H9 (cell line): ENCODE measurements at regions not wholly inside any gene's neighbourhood (a gene's known extent, or its start where the extent isn't known, plus 50 kb on each side); places are given as distances from the start of the nearest gene placed in this dataset.
A peak's percentile ranks its signal among the peaks of the same experiment; 100 is the strongest.

Experiments
- DNase-seq: peaks from one replicate; pipeline ENCODE4 v3.0.0-alpha.2; 2017
- H2AFZ ChIP-seq: one replicate; pipeline ENCODE4 v1.6.1; 2013; ENCODE audit warnings: mild to moderate bottlenecking, low read length, control low read depth, moderate library complexity
- H2AK5ac ChIP-seq: 2 replicates; pipeline ENCODE4 v1.6.1; 2013; ENCODE audit warnings: low read length, control low read depth, mixed read lengths; ENCODE audit not compliant: insufficient read length
- H2BK120ac ChIP-seq: one replicate; pipeline ENCODE4 v1.6.1; 2013; ENCODE audit warnings: low read depth, mild to moderate bottlenecking, low read length, control low read depth, inconsistent platforms; ENCODE audit not compliant: poor library complexity, severe bottlenecking
- H2BK12ac ChIP-seq: 2 replicates; pipeline ENCODE4 v1.6.1; 2013; ENCODE audit warnings: low read length, control low read depth, mixed read lengths, low read depth; ENCODE audit not compliant: insufficient read length
- H2BK15ac ChIP-seq: 2 replicates; pipeline ENCODE4 v1.6.1; 2013; ENCODE audit warnings: low read depth, low read length, control low read depth
- H2BK20ac ChIP-seq: one replicate; pipeline ENCODE4 v1.6.1; 2013; ENCODE audit warnings: low read depth, mild to moderate bottlenecking, low read length, control low read depth, inconsistent platforms; ENCODE audit not compliant: poor library complexity, severe bottlenecking
- H2BK5ac ChIP-seq: 2 replicates; pipeline ENCODE4 v1.6.1; 2013; ENCODE audit warnings: low read length, control low read depth, mixed read lengths; ENCODE audit not compliant: insufficient read length
- H3K14ac ChIP-seq: 2 replicates; pipeline ENCODE4 v1.6.1; 2013; ENCODE audit warnings: low read length, control low read depth; ENCODE audit not compliant: insufficient read depth
- H3K18ac ChIP-seq: 2 replicates; pipeline ENCODE4 v1.6.1; 2013; ENCODE audit warnings: low read depth, mild to moderate bottlenecking, mixed read lengths, low read length, control low read depth; ENCODE audit not compliant: insufficient read length
- H3K23ac ChIP-seq: 2 replicates; pipeline ENCODE4 v1.6.1; 2013; ENCODE audit warnings: low read length, control low read depth, mixed read lengths, low read depth; ENCODE audit not compliant: insufficient read length
- H3K23me2 ChIP-seq: 2 replicates; pipeline ENCODE4 v1.6.1; 2013; ENCODE audit warnings: low read depth, mild to moderate bottlenecking, mixed read lengths, low read length, control low read depth; ENCODE audit not compliant: insufficient read length, poor library complexity, severe bottlenecking
- H3K27ac ChIP-seq: 2 replicates; pipeline ENCODE4 v1.5.1; 2013; ENCODE audit warnings: low read length, control low read depth, mixed read lengths, low read depth; ENCODE audit not compliant: insufficient read length
- H3K27me3 ChIP-seq: 2 replicates; pipeline ENCODE4 v1.6.1; 2013; ENCODE audit warnings: low read length, control low read depth, inconsistent platforms; ENCODE audit not compliant: insufficient read depth
- H3K4ac ChIP-seq: 2 replicates; pipeline ENCODE4 v1.6.1; 2013; ENCODE audit warnings: low read depth, mild to moderate bottlenecking, control low read depth, inconsistent platforms, low read length, moderate library complexity
- H3K4me1 ChIP-seq: 2 replicates; pipeline ENCODE4 v1.6.1; 2013; ENCODE audit warnings: low read length, control low read depth, inconsistent platforms; ENCODE audit not compliant: insufficient read depth
- H3K4me2 ChIP-seq: 2 replicates; pipeline ENCODE4 v1.6.1; 2013; ENCODE audit warnings: low read length, control low read depth, mixed read lengths; ENCODE audit not compliant: insufficient read length, insufficient read depth
- H3K56ac ChIP-seq: 2 replicates; pipeline ENCODE4 v1.6.1; 2013; ENCODE audit warnings: low read depth, mild to moderate bottlenecking, mixed read lengths, low read length, control low read depth; ENCODE audit not compliant: insufficient read length
- H3K79me1 ChIP-seq: 2 replicates; pipeline ENCODE4 v1.6.1; 2013; ENCODE audit warnings: low read depth, mild to moderate bottlenecking, moderate library complexity, low read length, control low read depth, inconsistent platforms; ENCODE audit not compliant: insufficient read depth, poor library complexity, severe bottlenecking
- H3K79me2 ChIP-seq: 2 replicates; pipeline ENCODE4 v1.6.1; 2013; ENCODE audit warnings: low read length, control low read depth, inconsistent platforms; ENCODE audit not compliant: insufficient read depth
- H3K9ac ChIP-seq: 2 replicates; pipeline ENCODE4 v1.6.1; 2013; ENCODE audit warnings: low read length, control low read depth, mixed read lengths; ENCODE audit not compliant: insufficient read length; ENCODE audit errors: extremely low read depth
- H3K9me3 ChIP-seq: one replicate; pipeline ENCODE4 v1.6.1; 2013; ENCODE audit warnings: low read depth, low read length, inconsistent platforms; ENCODE audit not compliant: control insufficient read depth
- H3T11ph ChIP-seq: one replicate; pipeline ENCODE4 v1.6.1; 2013; ENCODE audit warnings: mild to moderate bottlenecking, low read length, control low read depth, inconsistent platforms
- H4K20me1 ChIP-seq: one replicate; pipeline ENCODE4 v1.6.1; 2013; ENCODE audit not compliant: control insufficient read depth, insufficient read length, insufficient read depth
- H4K5ac ChIP-seq: 2 replicates; pipeline ENCODE4 v1.6.1; 2013; ENCODE audit warnings: low read depth, mild to moderate bottlenecking, mixed read lengths, low read length, control low read depth; ENCODE audit not compliant: insufficient read length
- H4K8ac ChIP-seq: replicated peaks from 2 replicates; pipeline ENCODE4 v1.6.1; 2013; ENCODE audit warnings: low read length, control low read depth, mixed read lengths, low read depth; ENCODE audit not compliant: insufficient read length
- H4K91ac ChIP-seq: 2 replicates; pipeline ENCODE4 v1.6.1; 2013; ENCODE audit warnings: low read depth, mild to moderate bottlenecking, moderate library complexity, mixed read lengths, low read length, control low read depth; ENCODE audit not compliant: insufficient read length
- H3K27ac Mint-ChIP-seq, 3 experiments: 2 replicates in 2 of 3; 3 replicates in 1 of 3; pipeline ENCODE4 v1.8.0; 2020 to 2021; ENCODE audit warnings: mixed read lengths in 3 of 3, mild to moderate bottlenecking in 1 of 3, moderate library complexity in 1 of 3
- H3K27me3 Mint-ChIP-seq: 2 replicates; pipeline ENCODE4 v1.8.0; 2021; ENCODE audit warnings: low read depth, mild to moderate bottlenecking, moderate library complexity, mixed read lengths
- H3K36me3 Mint-ChIP-seq, 3 experiments: 2 replicates in 2 of 3; 3 replicates in 1 of 3; pipeline ENCODE4 v1.8.0; 2020 to 2021; ENCODE audit warnings: low read depth in 3 of 3, mixed read lengths in 3 of 3; ENCODE audit not compliant: insufficient read depth in 1 of 3
- H3K4me1 Mint-ChIP-seq, 2 experiments: 2 replicates each; pipeline ENCODE4 v1.8.0; 2020; ENCODE audit warnings: mixed read lengths in 2 of 2
- H3K4me3 Mint-ChIP-seq, 2 experiments: 2 replicates in 1 of 2; 3 replicates in 1 of 2; pipeline ENCODE4 v1.8.0; 2020 to 2021; ENCODE audit warnings: mild to moderate bottlenecking in 2 of 2, mixed read lengths in 2 of 2, moderate library complexity in 1 of 2
- H3K9me3 Mint-ChIP-seq, 2 experiments: 2 replicates in 1 of 2; 3 replicates in 1 of 2; pipeline ENCODE4 v1.8.0; 2020; ENCODE audit warnings: mild to moderate bottlenecking in 2 of 2, mixed read lengths in 2 of 2, moderate library complexity in 1 of 2
- WGBS: extraction: QIAGEN DNeasy Blood & Tissue Kit; methylation state at CpG from one replicate; pipeline ENCODE4 v1.1.7; 2013; ENCODE audit warnings: missing lambda C conversion rate, low lambda C conversion rate, mixed read lengths; ENCODE audit not compliant: insufficient read length; ENCODE audit errors: extremely low coverage; 5-methylcytosine and 5-hydroxymethylcytosine counted together
- TF ChIP-seq, protein P1 (sequence below): fragments of 200-600 bp; sonication (generic); conservative IDR thresholded peaks from 3 replicates; pipeline ENCODE4 v1.8.0; 2021; ENCODE audit warnings: antibody characterized with exemption, mild to moderate bottlenecking

DNA sequence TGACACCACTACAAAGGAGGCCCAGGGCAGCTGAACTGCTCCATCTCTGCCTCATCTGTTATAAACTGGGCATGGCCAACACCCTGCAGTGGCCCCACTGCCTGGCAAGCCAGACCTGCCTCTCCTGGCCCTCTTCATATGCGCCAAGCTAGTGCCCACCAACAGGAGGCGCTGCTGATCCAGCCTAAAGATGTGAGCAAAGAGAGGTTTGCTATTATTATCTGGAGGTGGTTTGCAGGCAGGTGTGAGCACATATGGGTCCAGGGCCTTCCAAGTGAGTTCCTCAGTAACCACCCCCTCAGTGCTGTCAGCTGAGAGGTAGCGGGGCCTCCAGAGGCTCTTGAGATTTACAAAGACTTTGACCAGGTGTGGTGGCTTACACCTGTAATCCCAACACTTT is 232.2 kb downstream of the SYK start:
- Histone ChIP-seq H4K8ac (no peak overlapping the region), H2BK12ac (no peak overlapping the region), H3K23me2 (no peaks in the 10 kb centered on the region), H4K91ac (no peak overlapping the region), H3K9ac (no peak overlapping the region), H3T11ph (no peak overlapping the region), H3K27me3 (no peaks in the 10 kb centered on the region), H3K9me3 (no peaks in the 10 kb centered on the region), H3K18ac (no peak overlapping the region), H2AK5ac (no peak overlapping the region), H3K56ac (no peak overlapping the region), H3K79me1 (no peaks in the 10 kb centered on the region), H4K20me1 (no peaks in the 10 kb centered on the region), H3K4ac (no peak overlapping the region), H3K27ac (no peak overlapping the region), H2AFZ (no peak overlapping the region), H2BK120ac (no peak overlapping the region), H4K5ac (no peak overlapping the region), H3K4me1 (no peaks in the 10 kb centered on the region), H3K79me2 (no peaks in the 10 kb centered on the region), H3K23ac (no peak overlapping the region), H3K4me2 (no peak overlapping the region), H2BK5ac (no peak overlapping the region), H2BK20ac (no peak overlapping the region), H2BK15ac (no peak overlapping the region), H3K14ac (no peak overlapping the region)
- no peaks in the 10 kb centered on the region; a peak in 1 of 5 replicates for H3K9me3 Mint-ChIP-seq
- no peaks in the 10 kb centered on the region; a peak in 1 of 7 replicates for H3K36me3 Mint-ChIP-seq
- H3K4me1 Mint-ChIP-seq = peaks cover 15 to 16% of the 10 kb centered on the region in 2 experiments
- no CpG with 5 or more reads among the region's 3 CpGs for WGBS
- peaks cover 1% of the 10 kb centered on the region; the same call in 1 of the 2 replicates for H3K27me3 Mint-ChIP-seq
- no peak overlapping the region for H3K4me3 Mint-ChIP-seq
- H3K27ac Mint-ChIP-seq = no peak overlapping the region
- DNase-seq = peak; percentile 72
- TF ChIP-seq, protein P1, sequence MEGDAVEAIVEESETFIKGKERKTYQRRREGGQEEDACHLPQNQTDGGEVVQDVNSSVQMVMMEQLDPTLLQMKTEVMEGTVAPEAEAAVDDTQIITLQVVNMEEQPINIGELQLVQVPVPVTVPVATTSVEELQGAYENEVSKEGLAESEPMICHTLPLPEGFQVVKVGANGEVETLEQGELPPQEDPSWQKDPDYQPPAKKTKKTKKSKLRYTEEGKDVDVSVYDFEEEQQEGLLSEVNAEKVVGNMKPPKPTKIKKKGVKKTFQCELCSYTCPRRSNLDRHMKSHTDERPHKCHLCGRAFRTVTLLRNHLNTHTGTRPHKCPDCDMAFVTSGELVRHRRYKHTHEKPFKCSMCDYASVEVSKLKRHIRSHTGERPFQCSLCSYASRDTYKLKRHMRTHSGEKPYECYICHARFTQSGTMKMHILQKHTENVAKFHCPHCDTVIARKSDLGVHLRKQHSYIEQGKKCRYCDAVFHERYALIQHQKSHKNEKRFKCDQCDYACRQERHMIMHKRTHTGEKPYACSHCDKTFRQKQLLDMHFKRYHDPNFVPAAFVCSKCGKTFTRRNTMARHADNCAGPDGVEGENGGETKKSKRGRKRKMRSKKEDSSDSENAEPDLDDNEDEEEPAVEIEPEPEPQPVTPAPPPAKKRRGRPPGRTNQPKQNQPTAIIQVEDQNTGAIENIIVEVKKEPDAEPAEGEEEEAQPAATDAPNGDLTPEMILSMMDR = peak; percentile 85
